Fibroblast of skin of right biceps (primary cell): ENCODE measurements at regions not wholly inside any gene's neighbourhood (a gene's known extent, or its start where the extent isn't known, plus 50 kb on each side); places are given as distances from the start of the nearest gene placed in this dataset.

ENCODE experiments used
- DNase-seq: peaks from one replicate; pipeline ENCODE4 v3.0.0-alpha.2; 2013

- no peak for DNase-seq
Observed at GRCh38 chr5:88540471-88541115, 271.9 kb upstream of the TMEM161B start.

GRCh38 chr5:88539693-88540365 lies 271.2 kb upstream of the TMEM161B start:
- DNase-seq = no peak

GRCh38 chr5:88539026-88539425 lies 270.4 kb upstream of the TMEM161B start:
- DNase-seq = no peak

- no peak for DNase-seq
Observed at GRCh38 chr5:88536146-88536545, 267.5 kb upstream of the TMEM161B start.

- DNase-seq = no peak
Observed at GRCh38 chr5:88524941-88525340, 256.3 kb upstream of the TMEM161B start.

- DNase-seq = no peak
Observed at GRCh38 chr5:88519066-88519465, 250.4 kb upstream of the TMEM161B start.

- peak; percentile 59 for DNase-seq
Observed at GRCh38 chr5:88518131-88519016, 249.7 kb upstream of the TMEM161B start.

GRCh38 chr5:88515881-88516819 lies 247.5 kb upstream of the TMEM161B start:
- no peak for DNase-seq

GRCh38 chr5:88515068-88515467 lies 246.4 kb upstream of the TMEM161B start:
- DNase-seq = no peak

GRCh38 chr5:88509403-88509802 lies 240.8 kb upstream of the TMEM161B start:
- DNase-seq = no peak

- DNase-seq = no peak
Observed at GRCh38 chr5:88507261-88507660, 238.6 kb upstream of the TMEM161B start.

GRCh38 chr5:88503406-88503805 lies 234.8 kb upstream of the TMEM161B start:
- no peak for DNase-seq

GRCh38 chr5:88503041-88503345 lies 234.3 kb upstream of the TMEM161B start:
- DNase-seq = no peak

- DNase-seq = no peak
Observed at GRCh38 chr5:88502179-88503040, 233.8 kb upstream of the TMEM161B start.

- DNase-seq = no peak
Observed at GRCh38 chr5:88495810-88496209, 227.2 kb upstream of the TMEM161B start.

- DNase-seq = no peak
Observed at GRCh38 chr5:88490874-88491273, 222.2 kb upstream of the TMEM161B start.

- no peak for DNase-seq
Observed at GRCh38 chr5:88489364-88489763, 220.7 kb upstream of the TMEM161B start.

GRCh38 chr5:88488561-88488960 lies 219.9 kb upstream of the TMEM161B start:
- DNase-seq = no peak

- no peak for DNase-seq
Observed at GRCh38 chr5:88488130-88488529, 219.5 kb upstream of the TMEM161B start.

- DNase-seq = no peak
Observed at GRCh38 chr5:88487066-88487465, 218.4 kb upstream of the TMEM161B start.

GRCh38 chr5:88486431-88486830 lies 217.8 kb upstream of the TMEM161B start:
- DNase-seq = no peak

GRCh38 chr5:88485531-88485930 lies 216.9 kb upstream of the TMEM161B start:
- no peak for DNase-seq
